ENCODE measurements at regions not wholly inside any gene's neighbourhood (a gene's known extent, or its start where the extent isn't known, plus 50 kb on each side); places are given as distances from the start of the nearest gene placed in this dataset.

DNA sequence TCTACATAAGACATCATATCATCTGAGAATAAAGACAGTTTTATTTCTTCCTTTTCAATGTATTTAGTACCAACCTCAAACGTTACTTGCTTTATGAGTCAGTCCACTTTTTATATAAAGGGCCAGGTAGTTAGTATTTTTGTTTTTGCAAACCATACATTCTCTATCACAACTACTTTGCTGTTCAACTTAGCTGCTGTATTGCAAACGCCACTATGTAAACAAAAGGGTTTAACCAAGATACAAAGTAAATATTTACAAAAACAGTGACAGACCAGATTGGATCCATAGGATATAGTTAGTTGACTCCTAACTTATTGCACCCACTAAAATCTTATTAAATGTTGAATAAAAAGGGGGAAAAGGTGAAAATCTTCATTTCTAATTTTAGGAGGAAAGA, 87.7 kb upstream of the FOXG1 start:
- no peak for TF ChIP-seq POLR2A (IDR thresholded peaks at IDR 0.05; ENCODE audit: low read length)
- no peak for TF ChIP-seq GATA1 (IDR thresholded peaks at IDR 0.05; ENCODE audit: low read depth, low read length)
